D721Med (cell line): ENCODE measurements at regions not wholly inside any gene's neighbourhood (a gene's known extent, or its start where the extent isn't known, plus 50 kb on each side); places are given as distances from the start of the nearest gene placed in this dataset.

Experiments
- DNase-seq: peaks from one replicate; pipeline ENCODE4 v3.0.0; 2011; ENCODE audit warnings: low spot score; ENCODE audit not compliant: insufficient read length
- FAIRE-seq: peaks from 2 replicates; lab custom pipeline; 2011; peaks lifted over from hg19 to GRCh38; lab: Jason Lieb, UNC
- CTCF ChIP-seq: IDR thresholded peaks from 2 replicates; pipeline ENCODE4 v1.5.1; 2012; ENCODE audit warnings: mild to moderate bottlenecking, control low read depth; ENCODE audit not compliant: insufficient read depth; ENCODE audit errors: missing control alignments

DNA sequence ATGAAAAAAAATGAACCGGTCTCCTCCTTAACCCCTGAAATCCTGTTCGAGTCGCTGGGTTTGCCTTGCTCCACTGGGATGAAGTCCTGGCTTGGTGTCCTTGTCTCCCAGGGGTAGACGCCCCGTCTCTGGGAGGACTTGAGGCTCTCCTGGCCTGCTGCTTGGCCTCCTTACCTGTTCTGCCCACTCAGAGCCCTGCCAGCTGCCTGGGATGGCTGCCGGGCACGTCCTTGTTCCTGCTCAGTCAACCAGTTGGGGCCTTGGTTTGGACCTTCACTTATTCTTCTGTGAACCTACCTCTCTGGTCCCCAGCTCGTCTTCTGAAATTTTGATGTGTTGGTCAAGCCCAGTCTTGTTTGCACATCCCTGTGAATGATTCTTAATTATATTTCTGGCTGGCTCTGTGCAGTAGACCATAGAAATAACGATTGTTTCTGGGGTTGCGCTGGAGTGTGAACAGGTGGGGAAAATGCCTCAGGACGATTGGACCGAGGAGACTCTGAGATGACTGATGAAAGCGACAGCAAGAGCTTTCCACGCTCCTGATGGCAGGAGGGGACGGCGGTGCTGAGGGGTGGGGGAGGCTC, 126.5 kb upstream of the ESR1 start:
- TF ChIP-seq CTCF: no peak
- FAIRE-seq: no peak
- no peak for DNase-seq

DNA sequence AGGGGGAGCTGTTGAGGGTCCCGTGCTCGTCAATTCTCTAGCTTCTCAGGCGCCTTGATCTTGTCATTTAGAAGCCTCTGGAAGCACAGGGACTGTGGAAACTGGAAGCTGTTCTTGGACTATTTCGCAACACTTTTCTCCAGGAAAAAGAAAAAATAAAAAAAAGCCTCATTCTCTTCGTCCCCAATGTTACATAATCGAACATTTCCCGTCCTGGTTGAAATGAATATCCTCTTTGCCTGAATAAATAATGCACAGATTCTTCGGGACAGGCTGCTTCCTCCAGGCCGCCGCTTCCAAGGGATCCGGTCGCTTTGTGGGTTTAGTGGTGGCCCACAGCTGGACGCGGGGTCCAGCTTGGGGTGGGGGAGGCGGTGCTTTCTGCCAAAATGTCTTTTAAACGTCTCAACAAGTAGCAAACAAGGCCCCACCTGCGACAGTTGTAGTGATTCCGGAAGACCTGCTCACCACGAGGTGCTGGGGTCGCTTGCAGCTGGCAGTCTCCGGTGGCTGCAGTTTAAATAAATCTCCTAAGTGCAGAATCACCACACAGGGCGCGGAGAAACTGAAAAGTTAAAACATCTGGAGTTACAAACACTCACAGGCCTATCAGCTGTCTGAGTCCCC, 125.9 kb upstream of the ESR1 start:
- TF ChIP-seq CTCF: no peak
- FAIRE-seq (no peak), DNase-seq (no peak)

DNA sequence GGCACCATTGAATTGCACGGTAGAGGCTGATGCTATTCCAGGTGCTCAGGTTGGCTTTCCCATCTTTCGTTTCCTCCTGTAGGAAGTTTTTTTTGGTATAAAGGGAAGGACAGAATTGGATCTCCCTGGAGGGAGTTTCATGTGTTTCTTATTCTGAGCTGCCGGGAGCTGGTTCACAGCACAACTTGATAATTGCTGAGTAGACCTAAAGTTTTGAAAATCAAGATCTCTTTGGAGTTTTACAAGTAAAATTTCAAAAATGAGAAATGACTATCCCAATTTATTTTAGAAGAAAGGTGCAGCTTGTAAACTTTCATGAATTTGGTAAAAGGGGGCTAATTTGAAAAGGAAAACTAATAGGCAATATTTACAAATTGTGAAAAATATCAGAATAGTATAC, 125.2 kb upstream of the ESR1 start:
- DNase-seq: no peak
- TF ChIP-seq CTCF: no peak
- FAIRE-seq: no peak

GRCh38 chr6:151682922-151683321, 124.6 kb upstream of the ESR1 start:
- FAIRE-seq: no peak
- no peak for TF ChIP-seq CTCF
- no peak for DNase-seq

DNA sequence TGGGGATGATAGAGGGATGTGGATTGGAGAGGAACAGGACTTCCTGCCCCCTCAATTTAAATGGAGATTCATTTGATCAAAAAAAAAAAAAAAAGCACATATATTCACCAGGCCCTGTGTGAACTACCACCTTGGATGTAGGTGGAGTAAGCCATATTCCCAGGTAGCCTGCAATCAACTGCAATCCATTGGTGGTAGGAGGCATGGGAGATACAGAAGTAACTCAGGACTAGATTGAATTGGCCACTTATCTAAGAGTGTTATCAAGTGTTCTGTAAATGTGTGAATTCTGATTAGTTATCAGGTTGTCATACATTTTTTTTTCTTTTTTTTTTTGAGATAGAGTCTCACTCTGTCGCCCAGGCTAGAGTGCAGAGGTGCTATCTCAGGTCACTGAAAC, 124.1 kb upstream of the ESR1 start:
- FAIRE-seq (no peak), DNase-seq (no peak)
- no peak for TF ChIP-seq CTCF

GRCh38 chr6:151689499-151690201, 117.8 kb upstream of the ESR1 start:
- FAIRE-seq (no peak), DNase-seq (no peak)
- no peak for TF ChIP-seq CTCF

GRCh38 chr6:151690303-151690702, 117.2 kb upstream of the ESR1 start:
- peak; percentile 30 for TF ChIP-seq CTCF
- FAIRE-seq: no peak
- DNase-seq: no peak
